HG02840 (cell line): ENCODE measurements at regions not wholly inside any gene's neighbourhood (a gene's known extent, or its start where the extent isn't known, plus 50 kb on each side); places are given as distances from the start of the nearest gene placed in this dataset.

ENCODE experiments used
- ATAC-seq: cut with Tn5 transposase; IDR thresholded peaks from one replicate; pipeline ENCODE4 v1.9.1; 2021; ENCODE audit warnings: mild to moderate bottlenecking, moderate library complexity, moderate number of reproducible peaks; ENCODE audit not compliant: unreplicated experiment, low FRiP score

DNA sequence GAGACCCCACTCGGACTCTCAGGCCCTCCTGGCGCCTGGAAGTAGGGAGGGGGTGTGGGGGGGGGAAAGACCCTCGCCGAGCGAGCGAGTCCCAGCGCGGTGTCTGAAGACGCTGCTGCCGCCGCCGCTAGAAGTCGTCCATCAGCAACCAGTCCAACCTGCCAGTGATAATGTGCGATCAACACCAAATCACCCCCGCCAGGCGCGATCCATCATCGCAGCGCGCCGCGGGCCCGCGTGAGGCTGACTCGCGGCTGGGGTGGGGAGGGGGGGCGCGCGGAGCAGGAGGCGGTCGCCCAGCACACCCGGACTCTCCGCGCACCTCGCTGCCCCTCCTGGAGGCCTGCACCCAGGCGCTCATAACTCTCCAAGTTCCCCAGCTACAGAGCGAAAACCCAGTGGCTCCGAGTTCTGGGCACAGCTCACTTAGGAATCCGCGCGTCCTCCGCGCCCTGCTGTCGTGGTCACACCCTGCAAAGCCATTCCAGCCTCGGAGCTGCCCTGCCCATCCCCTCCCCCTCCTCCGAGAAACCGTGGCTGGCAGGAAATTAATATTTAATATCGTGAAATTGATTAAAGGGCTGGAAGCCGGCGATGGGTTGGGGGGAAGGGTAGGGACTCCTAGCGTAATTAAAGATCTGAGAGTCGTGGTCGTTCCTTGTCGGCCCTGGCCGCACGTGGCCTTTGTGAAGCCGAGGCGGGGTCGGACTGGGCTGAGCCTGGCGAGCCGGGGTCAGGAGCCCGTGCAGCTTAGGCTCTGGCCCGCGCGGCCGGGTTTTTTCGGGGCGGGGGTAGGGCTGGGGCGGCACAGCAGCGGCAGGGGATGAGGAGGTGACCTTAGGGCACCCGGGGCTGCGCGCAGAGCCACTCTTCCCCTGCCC is 58.1 kb upstream of the BCOR start:
- no peak for ATAC-seq

DNA sequence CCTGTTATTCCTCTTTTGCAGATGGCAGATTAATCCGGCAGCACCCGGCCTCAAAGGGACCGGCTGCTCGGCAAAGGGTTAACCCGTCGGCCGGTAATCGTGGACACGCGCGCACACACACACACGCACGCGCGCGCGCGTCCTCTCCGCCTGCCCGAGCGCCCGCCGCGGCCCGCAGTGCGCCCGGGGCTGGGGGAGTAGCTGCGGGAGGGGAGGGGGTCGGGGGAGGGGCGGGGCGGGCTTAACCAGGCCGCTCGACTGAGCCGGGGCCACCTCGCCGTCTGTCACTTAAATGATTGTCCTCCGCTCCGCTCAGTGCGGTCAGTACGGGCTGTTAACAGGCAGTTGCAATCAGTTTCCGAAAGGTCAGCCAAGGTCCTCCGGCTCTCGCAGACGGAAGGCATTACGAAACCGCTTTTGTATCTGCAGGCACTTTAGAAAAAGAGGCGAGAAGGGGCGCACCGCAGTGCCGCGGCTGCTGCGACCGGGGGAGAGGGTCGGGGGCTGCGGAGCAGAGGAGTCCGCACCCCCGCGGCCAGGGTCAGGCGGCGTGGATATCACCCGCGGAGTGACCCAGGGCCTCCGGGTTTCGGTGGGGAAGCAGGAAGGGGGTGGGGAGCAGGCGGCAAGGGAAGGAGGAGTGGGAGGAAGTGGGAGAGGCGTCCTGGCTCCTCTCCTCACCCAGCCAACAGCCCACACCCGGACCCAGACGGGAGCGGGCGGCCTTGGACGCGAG is 57.3 kb upstream of the BCOR start:
- ATAC-seq, result no peak

DNA sequence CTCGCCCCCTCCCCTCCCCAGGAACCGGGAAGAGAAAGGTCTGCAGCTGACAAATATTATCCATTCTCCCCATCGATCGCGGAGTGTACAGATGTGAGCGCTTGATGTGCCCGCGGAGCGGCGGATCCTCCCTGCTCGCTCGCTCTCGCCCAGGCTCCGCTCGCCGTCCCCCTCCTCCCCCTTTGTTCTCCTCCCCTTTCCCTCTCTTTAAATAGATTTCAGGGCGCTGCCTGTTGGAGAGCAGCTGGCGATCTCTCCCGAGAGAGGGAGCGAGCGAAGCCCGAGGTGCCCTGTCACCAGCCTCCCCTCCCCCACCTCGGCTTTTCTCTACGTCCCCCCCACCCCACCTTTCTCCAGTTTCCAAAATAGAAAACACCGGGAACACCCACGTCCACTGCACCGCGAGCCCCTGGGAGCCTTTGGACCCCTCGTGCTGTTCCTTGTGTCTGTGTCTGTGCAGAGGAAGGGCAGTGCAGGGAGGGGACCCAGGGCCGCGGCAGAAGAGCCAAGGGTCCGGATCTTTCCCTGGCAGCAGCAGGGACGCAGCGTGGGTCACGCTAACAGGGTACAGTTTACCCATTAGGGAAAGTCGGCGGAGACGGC is 56.6 kb upstream of the BCOR start:
- ATAC-seq, result no peak

GRCh38 chrX:40153345-40154249 is 55.8 kb upstream of the BCOR start:
- no peak for ATAC-seq

DNA sequence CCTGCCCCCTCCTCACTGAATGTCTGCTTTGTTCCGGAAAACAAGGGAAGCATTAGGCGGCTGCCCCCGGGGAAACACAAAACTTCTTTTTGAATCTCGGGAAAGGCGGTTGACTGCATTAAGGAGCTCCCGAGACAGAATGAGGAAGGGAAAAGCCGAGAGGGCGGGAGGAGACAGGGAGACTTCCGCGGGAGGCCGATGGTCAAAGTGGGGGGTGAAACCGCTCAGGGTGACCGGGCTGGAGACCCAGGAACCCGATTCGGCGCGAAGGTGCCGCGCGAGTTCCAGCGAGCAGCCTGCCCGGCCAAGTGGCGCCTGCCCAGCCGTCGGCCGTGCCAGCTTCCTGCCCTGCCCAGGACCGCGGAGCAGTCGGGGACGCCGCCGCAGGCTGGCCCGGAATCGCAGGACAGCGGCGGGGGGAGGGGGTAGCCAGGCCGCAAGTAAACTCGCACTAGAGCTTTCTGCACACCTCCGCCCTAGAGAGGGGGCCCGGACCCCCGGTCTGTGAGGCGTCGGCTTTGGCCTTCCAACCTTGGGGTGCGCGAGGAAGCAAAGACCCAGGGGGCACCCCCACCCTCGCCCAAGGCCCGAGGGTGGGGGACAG is 55.1 kb upstream of the BCOR start:
- ATAC-seq, result no peak

DNA sequence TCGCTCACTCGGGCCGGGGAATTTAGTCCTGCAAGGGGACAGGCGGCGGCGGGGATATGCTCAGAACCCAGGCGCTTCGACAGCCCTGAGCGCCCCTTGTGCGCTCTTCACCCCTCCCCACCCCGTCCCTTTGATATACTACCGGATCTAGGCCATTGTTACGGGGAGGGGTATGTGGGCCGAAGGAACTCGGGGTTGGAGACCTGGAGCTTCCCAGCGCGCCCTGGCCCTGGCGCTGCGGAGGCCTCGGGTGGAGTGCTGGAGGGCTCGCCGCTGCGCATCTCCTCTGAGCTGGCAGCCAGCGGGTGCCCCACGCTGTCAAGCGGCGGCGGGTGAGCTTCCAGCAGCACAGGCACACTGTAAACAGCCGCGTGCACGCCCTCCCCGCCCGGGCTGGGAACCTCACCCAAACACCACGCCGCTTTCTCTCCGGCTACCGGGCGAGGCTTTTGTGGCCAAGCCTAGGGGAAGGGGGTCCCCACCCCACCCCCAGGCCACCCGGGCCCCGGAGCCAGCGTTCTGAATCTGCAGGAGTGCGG is 54.5 kb upstream of the BCOR start:
- no peak for ATAC-seq

DNA sequence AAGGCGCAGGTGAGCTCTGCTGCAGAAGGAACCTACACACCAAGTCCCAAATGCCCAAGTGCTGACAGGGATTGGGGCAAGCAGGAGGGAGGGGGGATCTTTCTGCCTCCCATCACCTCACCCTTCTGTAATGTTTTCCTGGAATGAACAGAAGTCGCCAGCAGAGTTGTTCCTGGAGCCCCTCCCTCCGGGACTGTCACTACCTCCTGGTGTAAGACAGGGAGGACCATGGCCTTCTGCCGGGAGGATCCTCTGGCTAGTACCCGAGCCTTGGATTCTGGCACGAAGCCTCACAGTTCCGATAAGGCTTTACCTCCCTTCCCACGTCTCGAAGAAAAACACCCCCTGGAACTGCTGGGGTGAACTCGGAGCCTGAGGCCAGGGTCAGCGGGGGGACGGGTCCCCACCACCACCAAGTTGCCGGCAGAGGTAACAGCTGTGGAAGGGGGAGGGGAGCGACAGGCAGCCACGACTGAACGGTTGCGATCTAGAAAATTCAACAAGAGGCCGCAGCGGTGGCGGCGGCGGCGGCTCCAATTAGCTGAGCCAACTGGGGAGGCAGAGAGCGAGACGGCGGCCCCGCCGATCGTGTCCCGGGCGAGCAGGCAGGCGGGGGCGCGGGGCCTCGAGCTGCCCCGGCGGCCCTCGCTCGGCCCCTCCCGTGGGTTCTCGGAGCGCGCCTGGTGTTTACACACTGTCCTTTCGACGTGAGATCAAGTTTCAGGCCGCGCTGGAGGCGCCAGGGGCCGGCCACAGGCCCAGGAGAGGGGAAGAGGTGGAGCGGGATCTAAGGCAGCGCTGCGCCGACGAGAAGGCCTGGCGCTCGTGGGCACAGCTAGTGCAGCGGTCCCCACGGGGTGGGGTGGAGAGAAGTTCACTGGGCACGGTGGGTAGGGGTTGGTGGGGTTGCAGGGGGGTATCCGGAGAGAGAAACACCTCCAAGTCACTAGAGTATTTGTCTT is 53.7 kb upstream of the BCOR start:
- ATAC-seq, result no peak

- ATAC-seq, result no peak
Measured at GRCh38 chrX:40150503-40150902, 52.7 kb upstream of the BCOR start.

- no peak for ATAC-seq
Measured at GRCh38 chrX:40149286-40150175, 51.8 kb upstream of the BCOR start.

DNA sequence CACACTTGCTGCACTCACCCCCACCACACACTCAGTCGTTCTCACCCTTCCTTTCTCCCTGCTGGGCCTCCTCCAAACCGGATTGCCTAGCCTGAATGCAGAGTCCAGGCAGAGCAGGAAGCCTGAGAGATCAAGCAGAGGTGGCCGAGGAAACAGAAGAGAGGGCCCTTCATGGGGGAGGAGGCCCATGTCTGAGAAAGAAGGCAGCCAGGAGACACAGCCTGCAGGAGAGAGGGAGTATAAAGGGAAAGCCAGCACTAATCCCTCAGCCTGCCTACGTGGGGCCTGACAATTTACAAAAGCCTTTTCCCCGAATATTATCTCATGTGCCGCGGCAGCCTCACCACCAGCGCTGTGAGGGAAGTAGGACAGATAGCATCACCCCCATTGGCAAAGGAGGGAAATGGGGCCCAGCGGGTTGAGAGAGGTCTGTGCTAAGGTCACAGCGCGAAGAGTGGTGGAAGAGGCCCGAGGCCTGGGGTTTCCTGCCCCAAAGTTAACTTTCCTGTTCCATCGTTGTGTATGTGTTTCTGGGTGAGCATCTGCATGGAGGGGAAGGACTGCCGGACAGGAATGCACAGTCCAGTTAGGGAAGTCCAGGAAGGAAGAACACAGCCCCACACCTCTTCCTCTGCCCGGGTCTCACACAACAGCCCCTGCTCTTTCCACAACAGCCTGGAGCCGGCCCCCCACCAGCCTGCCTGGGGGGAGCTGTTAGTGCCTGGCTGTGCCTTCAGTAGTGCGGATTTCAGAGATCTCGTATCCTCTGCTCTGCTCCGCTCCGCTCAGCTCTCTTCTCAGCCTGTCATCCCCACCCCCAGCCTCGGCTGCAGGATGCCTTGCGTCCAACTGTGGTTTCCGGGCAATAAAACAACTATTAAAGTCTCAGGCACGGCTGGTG is 50.9 kb upstream of the BCOR start:
- no peak for ATAC-seq

- ATAC-seq, result no peak
Measured at GRCh38 chrX:40147971-40148370, 50.2 kb upstream of the BCOR start.
